SK-N-SH treated with all-trans-retinoic acid at 6 μM for 48 hours (cell line): ENCODE measurements at regions not wholly inside any gene's neighbourhood (a gene's known extent, or its start where the extent isn't known, plus 50 kb on each side); places are given as distances from the start of the nearest gene placed in this dataset.

Experiments used
- ARNTL ChIP-seq: fragments of 450-650 bp; formaldehyde crosslinking; IDR thresholded peaks from 2 replicates; pipeline ENCODE4 v1.5.0; 2020; ENCODE audit warnings: low read depth, mild to moderate bottlenecking, moderate library complexity, borderline replicate concordance
- CREB5 ChIP-seq: fragments of 250-450 bp; sonication (Bioruptor Pico); IDR thresholded peaks from 2 replicates; pipeline ENCODE4 v1.5.1; 2020; ENCODE audit warnings: low read depth, mild to moderate bottlenecking, moderate library complexity
- GLIS3 ChIP-seq: fragments of 250-450 bp; sonication (Bioruptor Pico); IDR thresholded peaks from 2 replicates; pipeline ENCODE4 v1.5.0; 2020; ENCODE audit warnings: mild to moderate bottlenecking, moderate library complexity
- OSR1 ChIP-seq: fragments of 250-450 bp; sonication (Bioruptor Pico); IDR thresholded peaks from 2 replicates; pipeline ENCODE4 v1.8.0; 2022; ENCODE audit warnings: moderate library complexity, mild to moderate bottlenecking, inconsistent platforms
- PATZ1 ChIP-seq: fragments of 250-450 bp; sonication (Bioruptor Pico); IDR thresholded peaks from 2 replicates; pipeline ENCODE4 v1.8.0; 2020; ENCODE audit warnings: mild to moderate bottlenecking, moderate library complexity, borderline replicate concordance
- PPARA ChIP-seq: fragments of 250-450 bp; sonication (Bioruptor Pico); IDR thresholded peaks from 2 replicates; pipeline ENCODE4 v1.5.0; 2020; ENCODE audit warnings: mild to moderate bottlenecking, borderline replicate concordance
- TCF4 ChIP-seq: fragments of 250-450 bp; sonication (Bioruptor Pico); IDR thresholded peaks from 2 replicates; pipeline ENCODE4 v1.8.0; 2021; ENCODE audit warnings: mild to moderate bottlenecking, moderate library complexity, borderline replicate concordance
- TOX ChIP-seq: fragments of 250-450 bp; sonication (Bioruptor Pico); IDR thresholded peaks from 2 replicates; pipeline ENCODE4 v1.8.0; 2021; ENCODE audit warnings: mild to moderate bottlenecking, moderate library complexity, borderline replicate concordance
- ZC3H10 ChIP-seq: fragments of 250-450 bp; sonication (Bioruptor Pico); IDR thresholded peaks from 2 replicates; pipeline ENCODE4 v1.5.1; 2021; ENCODE audit warnings: mild to moderate bottlenecking, moderate library complexity
- ZFP3 ChIP-seq: fragments of 250-450 bp; sonication (Bioruptor Pico); IDR thresholded peaks from 2 replicates; pipeline ENCODE4 v1.5.0; 2020; ENCODE audit warnings: mild to moderate bottlenecking, moderate library complexity
- ZFP30 ChIP-seq: fragments of 450-650 bp; formaldehyde crosslinking; IDR thresholded peaks from 2 replicates; pipeline ENCODE4 v1.5.0; 2022; ENCODE audit warnings: mild to moderate bottlenecking, moderate library complexity
- ZNF8 ChIP-seq: fragments of 450-650 bp; formaldehyde crosslinking; IDR thresholded peaks from 2 replicates; pipeline ENCODE4 v1.5.0; 2020; ENCODE audit warnings: mild to moderate bottlenecking, moderate library complexity

- TF ChIP-seq GLIS3 (CRISPR knock-in tag) (no peak), ZC3H10 (no peak), ZFP3 (no peak), PATZ1 (no peak), CREB5 (CRISPR knock-in tag) (no peak), ARNTL (CRISPR knock-in tag) (no peak), ZFP30 (no peak), PPARA (CRISPR knock-in tag) (no peak), ZNF8 (no peak), TCF4 (CRISPR knock-in tag) (no peak), OSR1 (CRISPR knock-in tag) (no peak), TOX (CRISPR knock-in tag) (no peak)
Observed at GRCh38 chr4:64969081-64969480, 559.8 kb upstream of the TECRL start.
